H9 (cell line): ENCODE measurements at regions not wholly inside any gene's neighbourhood (a gene's known extent, or its start where the extent isn't known, plus 50 kb on each side); places are given as distances from the start of the nearest gene placed in this dataset.

ENCODE experiments used
- DNase-seq: peaks from one replicate; pipeline ENCODE4 v3.0.0-alpha.2; 2017
- H2AFZ ChIP-seq: one replicate; pipeline ENCODE4 v1.6.1; 2013; ENCODE audit warnings: mild to moderate bottlenecking, low read length, control low read depth, moderate library complexity
- H2AK5ac ChIP-seq: 2 replicates; pipeline ENCODE4 v1.6.1; 2013; ENCODE audit warnings: low read length, control low read depth, mixed read lengths; ENCODE audit not compliant: insufficient read length
- H2BK120ac ChIP-seq: one replicate; pipeline ENCODE4 v1.6.1; 2013; ENCODE audit warnings: low read depth, mild to moderate bottlenecking, low read length, control low read depth, inconsistent platforms; ENCODE audit not compliant: poor library complexity, severe bottlenecking
- H2BK12ac ChIP-seq: 2 replicates; pipeline ENCODE4 v1.6.1; 2013; ENCODE audit warnings: low read length, control low read depth, mixed read lengths, low read depth; ENCODE audit not compliant: insufficient read length
- H2BK15ac ChIP-seq: 2 replicates; pipeline ENCODE4 v1.6.1; 2013; ENCODE audit warnings: low read depth, low read length, control low read depth
- H2BK20ac ChIP-seq: one replicate; pipeline ENCODE4 v1.6.1; 2013; ENCODE audit warnings: low read depth, mild to moderate bottlenecking, low read length, control low read depth, inconsistent platforms; ENCODE audit not compliant: poor library complexity, severe bottlenecking
- H2BK5ac ChIP-seq: 2 replicates; pipeline ENCODE4 v1.6.1; 2013; ENCODE audit warnings: low read length, control low read depth, mixed read lengths; ENCODE audit not compliant: insufficient read length
- H3K14ac ChIP-seq: 2 replicates; pipeline ENCODE4 v1.6.1; 2013; ENCODE audit warnings: low read length, control low read depth; ENCODE audit not compliant: insufficient read depth
- H3K18ac ChIP-seq: 2 replicates; pipeline ENCODE4 v1.6.1; 2013; ENCODE audit warnings: low read depth, mild to moderate bottlenecking, mixed read lengths, low read length, control low read depth; ENCODE audit not compliant: insufficient read length
- H3K23ac ChIP-seq: 2 replicates; pipeline ENCODE4 v1.6.1; 2013; ENCODE audit warnings: low read length, control low read depth, mixed read lengths, low read depth; ENCODE audit not compliant: insufficient read length
- H3K23me2 ChIP-seq: 2 replicates; pipeline ENCODE4 v1.6.1; 2013; ENCODE audit warnings: low read depth, mild to moderate bottlenecking, mixed read lengths, low read length, control low read depth; ENCODE audit not compliant: insufficient read length, poor library complexity, severe bottlenecking
- H3K27ac ChIP-seq: 2 replicates; pipeline ENCODE4 v1.5.1; 2013; ENCODE audit warnings: low read length, control low read depth, mixed read lengths, low read depth; ENCODE audit not compliant: insufficient read length
- H3K27me3 ChIP-seq: 2 replicates; pipeline ENCODE4 v1.6.1; 2013; ENCODE audit warnings: low read length, control low read depth, inconsistent platforms; ENCODE audit not compliant: insufficient read depth
- H3K4ac ChIP-seq: 2 replicates; pipeline ENCODE4 v1.6.1; 2013; ENCODE audit warnings: low read depth, mild to moderate bottlenecking, control low read depth, inconsistent platforms, low read length, moderate library complexity
- H3K4me1 ChIP-seq: 2 replicates; pipeline ENCODE4 v1.6.1; 2013; ENCODE audit warnings: low read length, control low read depth, inconsistent platforms; ENCODE audit not compliant: insufficient read depth
- H3K4me2 ChIP-seq: 2 replicates; pipeline ENCODE4 v1.6.1; 2013; ENCODE audit warnings: low read length, control low read depth, mixed read lengths; ENCODE audit not compliant: insufficient read length, insufficient read depth
- H3K56ac ChIP-seq: 2 replicates; pipeline ENCODE4 v1.6.1; 2013; ENCODE audit warnings: low read depth, mild to moderate bottlenecking, mixed read lengths, low read length, control low read depth; ENCODE audit not compliant: insufficient read length
- H3K79me1 ChIP-seq: 2 replicates; pipeline ENCODE4 v1.6.1; 2013; ENCODE audit warnings: low read depth, mild to moderate bottlenecking, moderate library complexity, low read length, control low read depth, inconsistent platforms; ENCODE audit not compliant: insufficient read depth, poor library complexity, severe bottlenecking
- H3K79me2 ChIP-seq: 2 replicates; pipeline ENCODE4 v1.6.1; 2013; ENCODE audit warnings: low read length, control low read depth, inconsistent platforms; ENCODE audit not compliant: insufficient read depth
- H3K9ac ChIP-seq: 2 replicates; pipeline ENCODE4 v1.6.1; 2013; ENCODE audit warnings: low read length, control low read depth, mixed read lengths; ENCODE audit not compliant: insufficient read length; ENCODE audit errors: extremely low read depth
- H3K9me3 ChIP-seq: one replicate; pipeline ENCODE4 v1.6.1; 2013; ENCODE audit warnings: low read depth, low read length, inconsistent platforms; ENCODE audit not compliant: control insufficient read depth
- H3T11ph ChIP-seq: one replicate; pipeline ENCODE4 v1.6.1; 2013; ENCODE audit warnings: mild to moderate bottlenecking, low read length, control low read depth, inconsistent platforms
- H4K20me1 ChIP-seq: one replicate; pipeline ENCODE4 v1.6.1; 2013; ENCODE audit not compliant: control insufficient read depth, insufficient read length, insufficient read depth
- H4K5ac ChIP-seq: 2 replicates; pipeline ENCODE4 v1.6.1; 2013; ENCODE audit warnings: low read depth, mild to moderate bottlenecking, mixed read lengths, low read length, control low read depth; ENCODE audit not compliant: insufficient read length
- H4K8ac ChIP-seq: replicated peaks from 2 replicates; pipeline ENCODE4 v1.6.1; 2013; ENCODE audit warnings: low read length, control low read depth, mixed read lengths, low read depth; ENCODE audit not compliant: insufficient read length
- H4K91ac ChIP-seq: 2 replicates; pipeline ENCODE4 v1.6.1; 2013; ENCODE audit warnings: low read depth, mild to moderate bottlenecking, moderate library complexity, mixed read lengths, low read length, control low read depth; ENCODE audit not compliant: insufficient read length
- H3K27ac Mint-ChIP-seq, 3 experiments: 2 replicates in 2 of 3; 3 replicates in 1 of 3; pipeline ENCODE4 v1.8.0; 2020 to 2021; ENCODE audit warnings: mixed read lengths in 3 of 3, mild to moderate bottlenecking in 1 of 3, moderate library complexity in 1 of 3
- H3K27me3 Mint-ChIP-seq: 2 replicates; pipeline ENCODE4 v1.8.0; 2021; ENCODE audit warnings: low read depth, mild to moderate bottlenecking, moderate library complexity, mixed read lengths
- H3K36me3 Mint-ChIP-seq, 3 experiments: 2 replicates in 2 of 3; 3 replicates in 1 of 3; pipeline ENCODE4 v1.8.0; 2020 to 2021; ENCODE audit warnings: low read depth in 3 of 3, mixed read lengths in 3 of 3; ENCODE audit not compliant: insufficient read depth in 1 of 3
- H3K4me1 Mint-ChIP-seq, 2 experiments: 2 replicates each; pipeline ENCODE4 v1.8.0; 2020; ENCODE audit warnings: mixed read lengths in 2 of 2
- H3K4me3 Mint-ChIP-seq, 2 experiments: 2 replicates in 1 of 2; 3 replicates in 1 of 2; pipeline ENCODE4 v1.8.0; 2020 to 2021; ENCODE audit warnings: mild to moderate bottlenecking in 2 of 2, mixed read lengths in 2 of 2, moderate library complexity in 1 of 2
- H3K9me3 Mint-ChIP-seq, 2 experiments: 2 replicates in 1 of 2; 3 replicates in 1 of 2; pipeline ENCODE4 v1.8.0; 2020; ENCODE audit warnings: mild to moderate bottlenecking in 2 of 2, mixed read lengths in 2 of 2, moderate library complexity in 1 of 2
- WGBS: extraction: QIAGEN DNeasy Blood & Tissue Kit; methylation state at CpG from one replicate; pipeline ENCODE4 v1.1.7; 2013; ENCODE audit warnings: missing lambda C conversion rate, low lambda C conversion rate, mixed read lengths; ENCODE audit not compliant: insufficient read length; ENCODE audit errors: extremely low coverage; 5-methylcytosine and 5-hydroxymethylcytosine counted together
- TF ChIP-seq, protein P1 (sequence below): fragments of 200-600 bp; sonication (generic); conservative IDR thresholded peaks from 3 replicates; pipeline ENCODE4 v1.8.0; 2021; ENCODE audit warnings: antibody characterized with exemption, mild to moderate bottlenecking

DNA sequence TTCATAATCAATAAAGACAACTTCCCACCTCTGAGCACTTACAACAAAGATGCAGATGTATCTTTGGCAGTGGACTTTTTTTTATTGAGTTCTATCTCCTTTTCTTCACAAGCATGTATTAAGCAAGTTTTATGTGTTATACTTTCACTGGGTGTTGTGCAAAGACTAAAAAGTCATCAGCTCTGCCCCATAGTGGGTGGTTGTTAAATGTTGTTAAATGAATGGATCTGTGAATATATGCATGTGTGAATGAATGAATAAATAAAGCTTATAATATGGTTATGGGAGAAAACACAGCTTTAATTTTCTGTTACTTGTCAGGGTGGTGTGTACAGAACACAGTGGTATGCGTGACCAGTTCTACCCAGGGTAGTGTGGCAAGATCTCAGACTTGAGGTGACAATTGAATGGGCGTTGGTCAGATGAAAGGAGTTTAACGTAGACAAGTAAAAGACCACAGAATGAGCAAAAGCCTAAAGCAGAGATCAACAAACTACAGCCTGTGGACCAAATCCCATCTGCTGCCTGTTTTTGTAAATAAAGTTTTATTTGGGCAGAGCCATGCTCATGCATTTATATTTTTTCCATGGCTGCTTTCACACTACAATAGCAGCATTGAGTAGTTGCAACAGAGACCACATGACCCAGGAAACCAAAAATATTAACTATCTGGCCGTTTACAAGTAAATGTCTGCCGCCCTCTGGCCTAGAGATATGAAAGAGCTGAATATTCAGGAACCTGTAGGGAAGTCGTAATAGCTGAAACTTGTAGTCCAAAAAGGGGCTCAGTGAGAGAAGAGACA lies 207.4 kb upstream of the EEA1 start:
- Histone ChIP-seq H2AK5ac (no peak overlapping the region), H2BK5ac (no peak overlapping the region), H3K27ac (no peak overlapping the region), H3K23me2 (no peaks in the 10 kb centered on the region), H3K79me2 (no peaks in the 10 kb centered on the region), H4K5ac (no peak overlapping the region), H4K20me1 (no peaks in the 10 kb centered on the region), H3K14ac (no peak overlapping the region), H3K56ac (no peak overlapping the region), H3K18ac (no peak overlapping the region), H2BK15ac (no peak overlapping the region), H3K79me1 (no peaks in the 10 kb centered on the region), H3K4me1 (no peaks in the 10 kb centered on the region), H3K27me3 (no peaks in the 10 kb centered on the region), H3T11ph (no peak overlapping the region), H3K9ac (no peak overlapping the region), H3K23ac (no peak overlapping the region), H3K4me2 (no peak overlapping the region), H4K8ac (no peak overlapping the region), H3K9me3 (no peaks in the 10 kb centered on the region), H2BK12ac (no peak overlapping the region), H3K4ac (no peak overlapping the region), H4K91ac (no peak overlapping the region), H2BK120ac (no peak overlapping the region), H2AFZ (no peak overlapping the region), H2BK20ac (no peak overlapping the region)
- Mint-ChIP-seq H3K27me3 (no peaks in the 10 kb centered on the region; the same call in 1 of the 2 replicates), H3K36me3 (no peaks in the 10 kb centered on the region), H3K9me3 (no peaks in the 10 kb centered on the region), H3K4me1 (no peaks in the 10 kb centered on the region), H3K27ac (no peak overlapping the region), H3K4me3 (no peak overlapping the region)
- no peak for DNase-seq
- WGBS, result no CpG with 5 or more reads among the region's 6 CpGs
- TF ChIP-seq, protein P1, sequence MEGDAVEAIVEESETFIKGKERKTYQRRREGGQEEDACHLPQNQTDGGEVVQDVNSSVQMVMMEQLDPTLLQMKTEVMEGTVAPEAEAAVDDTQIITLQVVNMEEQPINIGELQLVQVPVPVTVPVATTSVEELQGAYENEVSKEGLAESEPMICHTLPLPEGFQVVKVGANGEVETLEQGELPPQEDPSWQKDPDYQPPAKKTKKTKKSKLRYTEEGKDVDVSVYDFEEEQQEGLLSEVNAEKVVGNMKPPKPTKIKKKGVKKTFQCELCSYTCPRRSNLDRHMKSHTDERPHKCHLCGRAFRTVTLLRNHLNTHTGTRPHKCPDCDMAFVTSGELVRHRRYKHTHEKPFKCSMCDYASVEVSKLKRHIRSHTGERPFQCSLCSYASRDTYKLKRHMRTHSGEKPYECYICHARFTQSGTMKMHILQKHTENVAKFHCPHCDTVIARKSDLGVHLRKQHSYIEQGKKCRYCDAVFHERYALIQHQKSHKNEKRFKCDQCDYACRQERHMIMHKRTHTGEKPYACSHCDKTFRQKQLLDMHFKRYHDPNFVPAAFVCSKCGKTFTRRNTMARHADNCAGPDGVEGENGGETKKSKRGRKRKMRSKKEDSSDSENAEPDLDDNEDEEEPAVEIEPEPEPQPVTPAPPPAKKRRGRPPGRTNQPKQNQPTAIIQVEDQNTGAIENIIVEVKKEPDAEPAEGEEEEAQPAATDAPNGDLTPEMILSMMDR, result no peak
